MM.1S (cell line): ENCODE measurements at regions not wholly inside any gene's neighbourhood (a gene's known extent, or its start where the extent isn't known, plus 50 kb on each side); places are given as distances from the start of the nearest gene placed in this dataset.

Source experiments
- DNase-seq: peaks from one replicate; pipeline ENCODE4 v3.0.0-alpha.2; 2015
- H2AFZ ChIP-seq: fragments of 300-600 bp; sonication (generic); 2 replicates; pipeline ENCODE4 v1.6.0; 2016; ENCODE audit warnings: antibody characterized with exemption, low read length
- H3F3A ChIP-seq: fragments of 300-600 bp; sonication (generic); 2 replicates; pipeline ENCODE4 v1.6.1; 2016; ENCODE audit warnings: mild to moderate bottlenecking, antibody characterized with exemption, low read length, moderate library complexity, mixed read lengths; ENCODE audit not compliant: insufficient read depth
- H3K27ac ChIP-seq: fragments of 300-600 bp; sonication (generic); 2 replicates; pipeline ENCODE4 v1.5.1; 2016; ENCODE audit warnings: mild to moderate bottlenecking, low read length
- H3K27me3 ChIP-seq: fragments of 300-600 bp; sonication (generic); replicated peaks from 2 replicates; pipeline ENCODE4 v1.6.0; 2016; ENCODE audit warnings: low read length; ENCODE audit not compliant: insufficient read depth
- H3K36me3 ChIP-seq: fragments of 300-600 bp; sonication (generic); replicated peaks from 2 replicates; pipeline ENCODE4 v1.6.1; 2016; ENCODE audit warnings: mild to moderate bottlenecking, low read length, mixed read lengths; ENCODE audit not compliant: insufficient read depth
- H3K4me1 ChIP-seq: fragments of 300-600 bp; sonication (generic); 2 replicates; pipeline ENCODE4 v1.6.1; 2016; ENCODE audit warnings: low read length, mixed read lengths
- H3K4me2 ChIP-seq: fragments of 300-600 bp; sonication (generic); 2 replicates; pipeline ENCODE4 v1.6.0; 2016; ENCODE audit warnings: low read depth, low read length
- H3K4me3 ChIP-seq: fragments of 300-600 bp; sonication (generic); 2 replicates; pipeline ENCODE4 v1.5.1; 2016; ENCODE audit warnings: low read length, mixed read lengths
- H3K79me2 ChIP-seq: fragments of 300-600 bp; sonication (generic); 2 replicates; pipeline ENCODE4 v1.6.1; 2016; ENCODE audit warnings: mixed run types, low read length, mixed read lengths
- H3K9ac ChIP-seq: fragments of 300-600 bp; sonication (generic); 2 replicates; pipeline ENCODE4 v1.6.1; 2016; ENCODE audit warnings: low read length, mixed read lengths
- H3K9me2 ChIP-seq: fragments of 300-600 bp; sonication (generic); replicated peaks from 2 replicates; pipeline ENCODE4 v1.6.1; 2016; ENCODE audit warnings: mild to moderate bottlenecking, low read length, mixed read lengths; ENCODE audit not compliant: insufficient read depth
- H3K9me3 ChIP-seq: fragments of 300-600 bp; sonication (generic); replicated peaks from 2 replicates; pipeline ENCODE4 v1.6.1; 2016; ENCODE audit warnings: mild to moderate bottlenecking, low read length, mixed read lengths; ENCODE audit not compliant: insufficient read depth
- H4K20me1 ChIP-seq: fragments of 300-600 bp; sonication (generic); 2 replicates; pipeline ENCODE4 v1.6.1; 2016; ENCODE audit warnings: mild to moderate bottlenecking, low read length, moderate library complexity, mixed read lengths; ENCODE audit not compliant: insufficient read depth
- CTCF ChIP-seq: fragments of 300-600 bp; sonication (generic); IDR thresholded peaks from 2 replicates; pipeline ENCODE4 v1.5.1; 2016; ENCODE audit warnings: antibody characterized with exemption, low read length, mixed read lengths
- EZH2 ChIP-seq: fragments of 300-600 bp; sonication (generic); optimal IDR thresholded peaks from 2 replicates; pipeline ENCODE3; 2017; ENCODE audit warnings: low read depth, mild to moderate bottlenecking, antibody characterized with exemption, low read length, mixed read lengths
- EZH2phosphoT487 ChIP-seq: fragments of 300-600 bp; sonication (generic); IDR thresholded peaks from 2 replicates; pipeline ENCODE4 v1.6.1; 2018; ENCODE audit warnings: antibody characterized with exemption, low read length

- DNase-seq = no peak
- no peaks in the 10 kb centered on the region for H3F3A ChIP-seq
- no peak overlapping the region for H2AFZ ChIP-seq
- no peak overlapping the region for H3K4me2 ChIP-seq
- H3K27me3 ChIP-seq = no peaks in the 10 kb centered on the region
- no peaks in the 10 kb centered on the region for H3K9me2 ChIP-seq
- no peaks in the 10 kb centered on the region for H3K79me2 ChIP-seq
- no peaks in the 10 kb centered on the region for H3K36me3 ChIP-seq
- no peaks in the 10 kb centered on the region for H3K9me3 ChIP-seq
- H3K4me3 ChIP-seq = no peak overlapping the region
- no peaks in the 10 kb centered on the region for H3K4me1 ChIP-seq
- TF ChIP-seq EZH2phosphoT487 = no peak
- no peak for TF ChIP-seq EZH2
- no peak for TF ChIP-seq CTCF
- H4K20me1 ChIP-seq = no peaks in the 10 kb centered on the region
- H3K9ac ChIP-seq = no peak overlapping the region
- H3K27ac ChIP-seq = no peak overlapping the region
These were observed 156.8 kb downstream of the FZD1 start for GRCh38 chr7:91421018-91421417.

GRCh38 chr7:91424371-91424770 lies 160.1 kb downstream of the FZD1 start:
- H3K4me1 ChIP-seq = no peaks in the 10 kb centered on the region
- H3K27me3 ChIP-seq = no peaks in the 10 kb centered on the region
- no peak for DNase-seq
- H3K9me3 ChIP-seq = no peaks in the 10 kb centered on the region
- H3K4me3 ChIP-seq = no peak overlapping the region
- H3K9me2 ChIP-seq = no peaks in the 10 kb centered on the region
- TF ChIP-seq EZH2 (no peak), CTCF (no peak), EZH2phosphoT487 (no peak)
- no peak overlapping the region for H3K9ac ChIP-seq
- H4K20me1 ChIP-seq = no peaks in the 10 kb centered on the region
- H3K36me3 ChIP-seq = no peaks in the 10 kb centered on the region
- H3K4me2 ChIP-seq = no peak overlapping the region
- H3K79me2 ChIP-seq = no peaks in the 10 kb centered on the region
- H2AFZ ChIP-seq = no peak overlapping the region
- no peak overlapping the region for H3K27ac ChIP-seq
- no peaks in the 10 kb centered on the region for H3F3A ChIP-seq

GRCh38 chr7:91425149-91425548 lies 160.9 kb downstream of the FZD1 start:
- Histone ChIP-seq H3K9ac (no peak overlapping the region), H3K4me3 (no peak overlapping the region), H3K27ac (no peak overlapping the region), H3K27me3 (no peaks in the 10 kb centered on the region), H4K20me1 (no peaks in the 10 kb centered on the region), H3K4me2 (no peak overlapping the region), H3K36me3 (no peaks in the 10 kb centered on the region), H3K79me2 (no peaks in the 10 kb centered on the region), H3K9me3 (no peaks in the 10 kb centered on the region), H3K9me2 (no peaks in the 10 kb centered on the region), H2AFZ (no peak overlapping the region), H3K4me1 (no peaks in the 10 kb centered on the region), H3F3A (no peaks in the 10 kb centered on the region)
- no peak for DNase-seq
- no peak for TF ChIP-seq EZH2
- no peak for TF ChIP-seq EZH2phosphoT487
- no peak for TF ChIP-seq CTCF
